ENCODE measurements at regions not wholly inside any gene's neighbourhood (a gene's known extent, or its start where the extent isn't known, plus 50 kb on each side); places are given as distances from the start of the nearest gene placed in this dataset.

DNA sequence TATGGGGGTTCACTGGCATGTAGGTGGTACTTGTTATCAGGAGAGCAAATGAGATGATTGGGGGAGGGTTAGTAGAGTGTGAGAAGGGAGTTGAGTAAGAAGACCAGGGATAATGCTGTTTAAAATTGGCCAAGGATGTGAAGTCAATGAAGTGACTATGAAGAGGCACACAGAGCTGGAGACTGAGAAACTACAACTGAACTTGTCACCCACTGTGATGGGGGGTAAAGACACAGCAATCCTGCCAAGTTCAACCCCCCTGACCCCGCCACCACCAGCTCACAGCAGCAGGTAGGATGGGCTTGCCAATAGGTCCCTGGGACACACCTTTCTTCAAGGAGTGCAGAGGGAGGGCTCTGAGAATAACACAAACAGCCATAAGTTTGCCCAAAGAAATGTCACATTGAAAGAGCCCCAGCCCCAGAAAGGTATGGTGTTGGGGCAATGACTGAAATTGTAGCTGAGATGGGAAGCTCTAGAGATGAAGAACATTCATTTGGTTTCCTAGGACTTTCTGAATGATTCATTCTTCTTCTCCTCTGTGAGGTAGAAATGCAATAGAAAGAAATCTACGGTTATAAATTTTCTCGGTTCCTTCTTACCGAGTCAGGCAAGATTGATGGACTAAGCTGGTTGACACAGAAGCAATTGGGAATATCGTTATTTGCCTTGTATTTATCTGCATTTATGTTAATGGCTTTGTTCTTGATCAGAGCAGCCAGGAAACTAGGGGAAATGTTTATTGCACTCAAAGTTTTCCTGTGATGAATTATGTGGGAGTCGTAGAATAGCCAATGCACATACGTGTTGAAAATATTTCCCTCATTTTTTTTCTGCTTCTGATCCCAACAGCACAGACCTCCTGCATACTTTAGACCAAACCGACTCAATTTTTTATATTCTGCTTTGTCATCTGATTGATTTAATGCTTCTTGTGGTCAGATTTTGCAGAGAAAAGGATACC lies 595.2 kb upstream of the CDH11 start:
- Histone ChIP-seq H3K4me1 (no peaks in the 10 kb centered on the region), H3K9me3 (no peaks in the 10 kb centered on the region), H3K4me3 (replicated peaks in 1 of 3) (no peak overlapping the region), H3K27ac (no peak overlapping the region), H3K27me3 (no peaks in the 10 kb centered on the region), H3K36me3 (no peaks in the 10 kb centered on the region)
- intact Hi-C loops (cut with DNase I), result no loop called here
- no peak for DNase-seq
- TF ChIP-seq POLR2A (IDR thresholded peaks at IDR 0.05), result no peak
- TF ChIP-seq, protein P1, sequence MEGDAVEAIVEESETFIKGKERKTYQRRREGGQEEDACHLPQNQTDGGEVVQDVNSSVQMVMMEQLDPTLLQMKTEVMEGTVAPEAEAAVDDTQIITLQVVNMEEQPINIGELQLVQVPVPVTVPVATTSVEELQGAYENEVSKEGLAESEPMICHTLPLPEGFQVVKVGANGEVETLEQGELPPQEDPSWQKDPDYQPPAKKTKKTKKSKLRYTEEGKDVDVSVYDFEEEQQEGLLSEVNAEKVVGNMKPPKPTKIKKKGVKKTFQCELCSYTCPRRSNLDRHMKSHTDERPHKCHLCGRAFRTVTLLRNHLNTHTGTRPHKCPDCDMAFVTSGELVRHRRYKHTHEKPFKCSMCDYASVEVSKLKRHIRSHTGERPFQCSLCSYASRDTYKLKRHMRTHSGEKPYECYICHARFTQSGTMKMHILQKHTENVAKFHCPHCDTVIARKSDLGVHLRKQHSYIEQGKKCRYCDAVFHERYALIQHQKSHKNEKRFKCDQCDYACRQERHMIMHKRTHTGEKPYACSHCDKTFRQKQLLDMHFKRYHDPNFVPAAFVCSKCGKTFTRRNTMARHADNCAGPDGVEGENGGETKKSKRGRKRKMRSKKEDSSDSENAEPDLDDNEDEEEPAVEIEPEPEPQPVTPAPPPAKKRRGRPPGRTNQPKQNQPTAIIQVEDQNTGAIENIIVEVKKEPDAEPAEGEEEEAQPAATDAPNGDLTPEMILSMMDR (IDR thresholded peaks at IDR 0.05), result no peak
- 69 to 76% methylated on average over 8 of the region's 8 CpGs for WGBS, 2 donors

GRCh38 chr16:65713181-65713808 lies 591.4 kb upstream of the CDH11 start:
- Histone ChIP-seq H3K9me3 (no peaks in the 10 kb centered on the region), H3K36me3 (no peaks in the 10 kb centered on the region), H3K27ac (no peak overlapping the region), H3K4me1 (no peaks in the 10 kb centered on the region), H3K27me3 (no peaks in the 10 kb centered on the region), H3K4me3 (replicated peaks in 1 of 3) (no peak overlapping the region)
- intact Hi-C loops (cut with DNase I), result no loop called here
- WGBS, 2 donors, result 68 to 75% methylated on average over 7 of the region's 7 CpGs
- no peak for DNase-seq
- no peak for TF ChIP-seq POLR2A (IDR thresholded peaks at IDR 0.05)
- TF ChIP-seq, protein P1 (IDR thresholded peaks at IDR 0.05), result no peak

GRCh38 chr16:65710107-65710506 lies 588.2 kb upstream of the CDH11 start:
- Histone ChIP-seq H3K27ac (no peak overlapping the region), H3K4me1 (no peaks in the 10 kb centered on the region), H3K4me3 (replicated peaks in 1 of 3) (no peak overlapping the region), H3K27me3 (no peaks in the 10 kb centered on the region), H3K36me3 (no peaks in the 10 kb centered on the region), H3K9me3 (no peaks in the 10 kb centered on the region)
- TF ChIP-seq POLR2A (IDR thresholded peaks at IDR 0.05), result no peak
- TF ChIP-seq, protein P1 (IDR thresholded peaks at IDR 0.05), result no peak
- WGBS, 2 donors, result 78 to 85% methylated on average over 8 of the region's 8 CpGs
- no peak for DNase-seq
- intact Hi-C loops (cut with DNase I), result no loop called here

DNA sequence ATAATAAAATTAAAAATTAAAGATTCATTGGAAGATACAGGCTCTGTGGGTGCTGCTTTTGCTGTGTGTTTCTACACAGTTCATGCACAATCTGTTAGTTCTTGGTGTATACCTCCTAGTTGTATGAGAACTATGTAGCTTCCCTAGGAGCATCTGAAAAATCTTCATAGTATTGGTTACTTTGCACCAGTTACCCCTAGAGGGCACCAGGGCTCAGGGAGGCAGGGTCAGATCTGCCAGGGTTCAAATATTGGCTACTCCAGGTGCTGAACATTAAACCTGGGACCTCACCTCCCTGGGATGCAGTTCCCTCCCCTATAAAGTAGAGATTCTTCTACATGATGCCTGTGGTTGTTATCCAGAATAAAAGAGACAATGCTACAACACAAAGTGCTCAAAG lies 583.0 kb upstream of the CDH11 start:
- Histone ChIP-seq H3K27me3 (no peaks in the 10 kb centered on the region), H3K9me3 (no peaks in the 10 kb centered on the region), H3K4me3 (replicated peaks in 1 of 3) (no peak overlapping the region), H3K27ac (no peak overlapping the region), H3K36me3 (no peaks in the 10 kb centered on the region), H3K4me1 (no peaks in the 10 kb centered on the region)
- no peak for TF ChIP-seq POLR2A (IDR thresholded peaks at IDR 0.05)
- TF ChIP-seq, protein P1 (IDR thresholded peaks at IDR 0.05), result no peak
- intact Hi-C loops (cut with DNase I), result no loop called here
- DNase-seq, result no peak
